ENCODE measurements at regions not wholly inside any gene's neighbourhood (a gene's known extent, or its start where the extent isn't known, plus 50 kb on each side); places are given as distances from the start of the nearest gene placed in this dataset.
A peak's percentile ranks its signal among the peaks of the same experiment; 100 is the strongest.

DNA sequence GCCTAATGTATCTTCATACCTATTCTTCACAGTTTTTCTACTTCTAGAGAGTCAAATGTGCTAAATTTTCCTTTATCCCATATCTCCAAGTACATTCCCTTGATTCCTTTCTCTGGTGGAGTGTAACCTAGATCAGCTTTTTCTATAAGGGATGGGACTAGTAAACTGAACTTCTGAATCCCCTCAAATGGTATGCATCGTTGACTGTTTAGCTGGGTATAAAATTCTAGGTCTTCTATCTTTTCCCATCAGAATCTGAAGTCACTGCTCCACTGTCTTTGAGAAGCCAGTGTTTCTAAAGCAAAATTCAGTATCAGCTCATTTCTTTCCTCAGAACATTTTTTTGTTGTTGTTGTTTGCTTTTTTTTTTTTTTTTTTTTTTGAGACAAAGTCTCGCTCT lies 1256.8 kb downstream of the BRD1 start:
- no peak overlapping the region for H3K4me3 Mint-ChIP-seq
- H3K36me3 Mint-ChIP-seq = peaks cover 3% of the 10 kb centered on the region
- peaks cover 0 to 11% (median 10%) of the 10 kb centered on the region in 3 donors for H3K4me1 Mint-ChIP-seq
- no peaks in the 10 kb centered on the region for H3K36me3 ChIP-seq (ENCODE audit: control insufficient read depth in 2 of 2, extremely low read depth in 1 of 2, insufficient read depth in 1 of 2, low read length in 1 of 2)
- no CpG with 5 or more reads among the region's 2 CpGs for WGBS (ENCODE audit: insufficient coverage)
- no peak for DNase-seq
- H3K9me3 Mint-ChIP-seq = peaks cover 7 to 20% (median 18%) of the 10 kb centered on the region in 3 donors
- no peak overlapping the region for H3K27ac ChIP-seq (ENCODE audit: low read length)
- H3K27me3 Mint-ChIP-seq = peaks cover 31 to 39% of the 10 kb centered on the region in 2 donors
- H3K4me3 ChIP-seq (ENCODE audit: control insufficient read depth in 1 of 2, extremely low read depth in 1 of 2, low read length in 1 of 2) = no peak overlapping the region
- CTCF ChIA-PET = no interaction called here
- peaks cover 8 to 36% of the 10 kb centered on the region in 2 experiments for H3K27me3 ChIP-seq (replicated peaks in 1 of 2; ENCODE audit: control insufficient read depth in 2 of 2, extremely low read depth in 1 of 2, insufficient read depth in 2 of 2, low read length in 1 of 2)
- no peak for ATAC-seq (replicated peaks in 1 of 4)
- H3K27ac Mint-ChIP-seq = no peak overlapping the region
- POLR2A ChIA-PET = no interaction called here
- no peaks in the 10 kb centered on the region for H3K9me3 ChIP-seq
- no peaks in the 10 kb centered on the region for H3K4me1 ChIP-seq (ENCODE audit: control insufficient read depth in 1 of 2, extremely low read depth in 1 of 2, insufficient read depth in 2 of 2, low read length in 2 of 2)

DNA sequence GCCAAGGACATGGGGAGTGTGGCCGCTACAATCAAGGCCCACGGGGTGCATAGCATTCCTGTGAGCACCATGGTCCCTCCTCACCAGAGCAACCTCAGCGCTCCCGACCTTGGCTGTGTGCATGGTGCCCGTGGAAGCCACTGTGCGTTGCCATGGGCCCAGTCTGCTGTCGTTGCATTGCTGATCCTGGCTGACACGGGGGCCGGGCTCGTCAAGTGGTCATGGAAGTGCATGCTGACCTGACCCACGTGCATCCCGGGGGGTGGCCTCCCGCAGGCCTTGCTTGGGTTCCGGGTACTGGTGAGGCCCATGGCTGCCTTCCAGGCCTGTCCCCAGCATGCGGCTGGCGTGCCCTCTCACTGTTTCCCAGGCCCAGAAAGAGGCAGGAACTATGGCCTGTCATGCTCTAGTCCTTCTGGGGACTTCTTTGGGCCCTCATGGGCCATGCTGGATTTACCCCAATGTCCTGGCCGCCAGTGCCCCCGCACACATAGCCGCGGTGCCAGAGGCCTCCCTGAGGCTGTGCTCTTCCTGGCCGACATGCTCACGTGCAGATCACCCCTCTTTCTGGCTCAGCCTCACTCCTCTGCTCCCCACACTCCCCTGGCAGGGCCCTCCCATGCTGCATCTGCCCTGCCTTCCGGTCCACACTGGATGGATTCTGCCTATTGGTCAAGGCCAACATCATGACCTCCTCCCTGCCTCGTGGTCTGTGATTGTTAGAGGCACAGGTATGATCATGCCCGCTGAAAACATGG lies 1258.0 kb downstream of the BRD1 start:
- H3K27ac Mint-ChIP-seq = no peak overlapping the region
- ATAC-seq (replicated peaks in 1 of 4) = no peak
- CTCF ChIA-PET = no interaction called here

DNA sequence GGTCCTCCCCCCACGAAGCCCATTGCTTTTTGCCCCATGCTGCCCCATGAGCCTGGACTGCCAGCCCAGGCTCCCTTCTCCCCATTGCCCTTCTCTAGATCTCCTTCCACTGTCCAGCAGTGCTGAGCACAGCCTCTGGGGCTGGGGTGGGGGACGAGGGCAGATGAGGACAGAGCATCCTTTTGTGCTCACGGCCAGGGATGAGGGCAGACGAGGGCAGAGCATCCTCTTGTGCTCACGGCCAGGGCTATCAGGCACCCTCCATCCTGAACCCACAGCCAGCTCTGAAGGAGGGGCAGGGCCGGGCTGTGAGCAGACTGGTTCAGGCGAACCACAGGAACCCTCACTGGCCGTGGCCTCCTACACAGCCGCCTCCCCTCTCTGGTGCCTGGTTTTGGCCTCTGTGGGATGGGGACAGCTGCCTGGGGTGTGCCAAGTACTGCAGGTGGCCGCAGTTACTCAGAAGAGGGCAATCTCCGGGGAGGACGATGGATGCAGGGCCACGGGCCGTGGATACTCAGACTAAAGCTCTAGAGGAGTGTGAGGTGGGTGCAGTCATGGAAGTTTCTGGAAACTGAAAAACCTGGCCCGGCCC lies 1258.8 kb downstream of the BRD1 start:
- no peak overlapping the region for H3K4me3 Mint-ChIP-seq
- DNase-seq = no peak
- Histone ChIP-seq H3K4me3 (ENCODE audit: control insufficient read depth in 1 of 2, extremely low read depth in 1 of 2, low read length in 1 of 2) (no peak overlapping the region), H3K27me3 (replicated peaks in 1 of 2; ENCODE audit: control insufficient read depth in 2 of 2, extremely low read depth in 1 of 2, insufficient read depth in 2 of 2, low read length in 1 of 2) (peaks cover 2 to 39% of the 10 kb centered on the region in 2 experiments), H3K9me3 (no peaks in the 10 kb centered on the region), H3K4me1 (ENCODE audit: control insufficient read depth in 1 of 2, extremely low read depth in 1 of 2, insufficient read depth in 2 of 2, low read length in 2 of 2) (no peaks in the 10 kb centered on the region), H3K36me3 (ENCODE audit: control insufficient read depth in 2 of 2, extremely low read depth in 1 of 2, insufficient read depth in 1 of 2, low read length in 1 of 2) (no peaks in the 10 kb centered on the region), H3K27ac (ENCODE audit: low read length) (no peak overlapping the region)
- no peak overlapping the region for H3K27ac Mint-ChIP-seq
- peaks cover 23 to 31% of the 10 kb centered on the region in 2 donors for H3K27me3 Mint-ChIP-seq
- H3K4me1 Mint-ChIP-seq = peaks cover 0 to 7% (median 7%) of the 10 kb centered on the region in 3 donors
- H3K36me3 Mint-ChIP-seq = peaks cover 3% of the 10 kb centered on the region
- ATAC-seq (replicated peaks in 1 of 4) = no peak
- POLR2A ChIA-PET = no interaction called here
- CTCF ChIA-PET = no interaction called here
- peaks cover 7 to 20% (median 18%) of the 10 kb centered on the region in 3 donors for H3K9me3 Mint-ChIP-seq
- 87% methylated on average over 13 of the region's 15 CpGs for WGBS (ENCODE audit: insufficient coverage)

More for the DNA sequence above, 1258.0 kb downstream of the BRD1 start:
- Histone ChIP-seq H3K36me3 (ENCODE audit: control insufficient read depth in 2 of 2, extremely low read depth in 1 of 2, insufficient read depth in 1 of 2, low read length in 1 of 2) (no peaks in the 10 kb centered on the region), H3K27ac (ENCODE audit: low read length) (no peak overlapping the region), H3K4me3 (ENCODE audit: control insufficient read depth in 1 of 2, extremely low read depth in 1 of 2, low read length in 1 of 2) (no peak overlapping the region), H3K9me3 (no peaks in the 10 kb centered on the region), H3K27me3 (replicated peaks in 1 of 2; ENCODE audit: control insufficient read depth in 2 of 2, extremely low read depth in 1 of 2, insufficient read depth in 2 of 2, low read length in 1 of 2) (peaks cover 7 to 43% of the 10 kb centered on the region in 2 experiments), H3K4me1 (ENCODE audit: control insufficient read depth in 1 of 2, extremely low read depth in 1 of 2, insufficient read depth in 2 of 2, low read length in 2 of 2) (no peaks in the 10 kb centered on the region)
- no peak for DNase-seq
- no peak overlapping the region for H3K4me3 Mint-ChIP-seq
- H3K27me3 Mint-ChIP-seq = peaks cover 29 to 37% of the 10 kb centered on the region in 2 donors
- H3K9me3 Mint-ChIP-seq = peaks cover 7 to 20% (median 18%) of the 10 kb centered on the region in 3 donors
- peaks cover 3% of the 10 kb centered on the region for H3K36me3 Mint-ChIP-seq
- POLR2A ChIA-PET = no interaction called here
- 94% methylated on average over 23 of the region's 25 CpGs for WGBS (ENCODE audit: insufficient coverage)
- peaks cover 0 to 9% (median 8%) of the 10 kb centered on the region in 3 donors for H3K4me1 Mint-ChIP-seq

DNA sequence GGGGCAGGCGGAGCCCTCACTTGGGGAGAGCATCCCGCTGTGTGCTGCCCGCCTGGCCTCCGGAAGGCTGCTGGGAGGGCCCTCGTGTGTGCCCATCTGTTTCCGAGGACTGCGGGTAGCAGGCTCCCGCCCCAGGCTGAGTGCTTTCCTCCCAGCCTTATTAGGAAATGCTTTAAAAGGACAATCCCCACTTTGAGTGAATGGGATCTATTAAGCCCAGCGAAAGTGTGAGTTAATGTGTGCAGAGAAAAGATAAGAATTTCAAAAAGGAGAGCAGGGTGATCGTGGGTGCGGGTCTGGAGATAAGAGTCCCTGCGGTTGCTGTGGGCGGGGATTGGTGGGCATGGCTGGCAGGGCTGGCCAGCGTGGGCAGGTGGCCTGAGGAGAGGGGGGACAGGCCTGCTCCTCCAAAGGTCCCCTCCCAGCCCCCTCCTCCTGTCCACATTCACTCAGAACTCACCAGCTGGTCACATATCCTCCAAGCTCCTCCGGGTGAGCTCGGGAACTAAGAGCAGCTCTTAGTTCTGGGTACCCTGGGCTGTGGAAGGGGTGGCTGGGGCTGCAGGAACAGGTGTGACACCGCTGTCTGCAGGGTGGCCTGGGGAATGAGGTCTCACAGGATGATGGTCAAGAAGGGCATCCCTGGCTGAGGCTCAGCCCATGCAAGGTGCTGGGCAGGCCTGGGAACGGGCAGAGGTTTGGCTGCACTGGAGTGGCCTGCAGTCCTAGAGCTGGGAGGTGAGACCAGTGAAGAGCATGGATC lies 1260.3 kb downstream of the BRD1 start:
- Mint-ChIP-seq H3K4me1 (peaks cover 0 to 7% (median 7%) of the 10 kb centered on the region in 3 donors), H3K9me3 (peaks cover 7 to 18% (median 18%) of the 10 kb centered on the region in 3 donors), H3K36me3 (peaks cover 3% of the 10 kb centered on the region), H3K27me3 (peaks cover 17 to 22% of the 10 kb centered on the region in 2 donors), H3K4me3 (peak overlapping the region in 1 of 3 donors; percentile 42), H3K27ac (no peak overlapping the region)
- Histone ChIP-seq H3K27me3 (replicated peaks in 1 of 2; ENCODE audit: control insufficient read depth in 2 of 2, extremely low read depth in 1 of 2, insufficient read depth in 2 of 2, low read length in 1 of 2) (peaks cover 2 to 40% of the 10 kb centered on the region in 2 experiments), H3K27ac (ENCODE audit: low read length) (no peak overlapping the region), H3K4me1 (ENCODE audit: control insufficient read depth in 1 of 2, extremely low read depth in 1 of 2, insufficient read depth in 2 of 2, low read length in 2 of 2) (no peaks in the 10 kb centered on the region), H3K4me3 (ENCODE audit: control insufficient read depth in 1 of 2, extremely low read depth in 1 of 2, low read length in 1 of 2) (no peak overlapping the region), H3K36me3 (ENCODE audit: control insufficient read depth in 2 of 2, extremely low read depth in 1 of 2, insufficient read depth in 1 of 2, low read length in 1 of 2) (no peaks in the 10 kb centered on the region), H3K9me3 (no peaks in the 10 kb centered on the region)
- 21% methylated on average over 12 of the region's 18 CpGs for WGBS (ENCODE audit: insufficient coverage)
- DNase-seq (no peak), ATAC-seq (replicated peaks in 1 of 4) (peak in 1 of 4 experiments; percentile 20)
- ChIA-PET CTCF (no interaction called here), POLR2A (no interaction called here)

DNA sequence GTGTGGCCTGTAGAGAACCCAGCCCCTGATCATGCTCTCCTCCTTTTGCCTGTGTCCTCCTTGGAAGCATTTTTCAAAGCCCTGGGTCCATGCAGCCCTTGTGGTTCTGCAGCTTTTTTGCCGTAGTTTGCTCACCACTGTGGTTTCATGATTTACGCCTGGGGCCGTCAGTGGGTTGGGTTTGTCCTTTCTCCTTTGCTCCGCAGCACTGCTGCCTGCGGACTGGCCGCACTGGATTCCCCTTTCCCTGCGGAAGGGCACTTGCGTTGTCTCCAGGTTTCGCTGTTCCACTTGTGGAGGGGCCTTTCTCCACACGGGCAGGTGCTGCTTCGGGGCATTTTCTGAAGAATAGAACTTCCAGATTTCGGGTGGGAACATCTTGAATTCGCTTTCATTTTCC lies 1260.9 kb downstream of the BRD1 start:
- H3K4me1 Mint-ChIP-seq = peaks cover 0 to 7% (median 7%) of the 10 kb centered on the region in 3 donors
- POLR2A ChIA-PET = no interaction called here
- peak overlapping the region in 2 of 3 donors; percentile 5 to 42 for H3K4me3 Mint-ChIP-seq
- CTCF ChIA-PET = no interaction called here
- peaks cover 17 to 20% of the 10 kb centered on the region in 2 donors for H3K27me3 Mint-ChIP-seq
- no peak for ATAC-seq (replicated peaks in 1 of 4)
- Histone ChIP-seq H3K27me3 (replicated peaks in 1 of 2; ENCODE audit: control insufficient read depth in 2 of 2, extremely low read depth in 1 of 2, insufficient read depth in 2 of 2, low read length in 1 of 2) (peaks cover 2 to 40% of the 10 kb centered on the region in 2 experiments), H3K27ac (ENCODE audit: low read length) (no peak overlapping the region), H3K9me3 (no peaks in the 10 kb centered on the region), H3K4me1 (ENCODE audit: control insufficient read depth in 1 of 2, extremely low read depth in 1 of 2, insufficient read depth in 2 of 2, low read length in 2 of 2) (no peaks in the 10 kb centered on the region), H3K4me3 (ENCODE audit: control insufficient read depth in 1 of 2, extremely low read depth in 1 of 2, low read length in 1 of 2) (no peak overlapping the region), H3K36me3 (ENCODE audit: control insufficient read depth in 2 of 2, extremely low read depth in 1 of 2, insufficient read depth in 1 of 2, low read length in 1 of 2) (no peaks in the 10 kb centered on the region)
- 15% methylated on average over 6 of the region's 13 CpGs for WGBS (ENCODE audit: insufficient coverage)
- peaks cover 7 to 15% (median 14%) of the 10 kb centered on the region in 3 donors for H3K9me3 Mint-ChIP-seq
- no peak for DNase-seq
- peaks cover 3% of the 10 kb centered on the region for H3K36me3 Mint-ChIP-seq
- no peak overlapping the region for H3K27ac Mint-ChIP-seq

DNA sequence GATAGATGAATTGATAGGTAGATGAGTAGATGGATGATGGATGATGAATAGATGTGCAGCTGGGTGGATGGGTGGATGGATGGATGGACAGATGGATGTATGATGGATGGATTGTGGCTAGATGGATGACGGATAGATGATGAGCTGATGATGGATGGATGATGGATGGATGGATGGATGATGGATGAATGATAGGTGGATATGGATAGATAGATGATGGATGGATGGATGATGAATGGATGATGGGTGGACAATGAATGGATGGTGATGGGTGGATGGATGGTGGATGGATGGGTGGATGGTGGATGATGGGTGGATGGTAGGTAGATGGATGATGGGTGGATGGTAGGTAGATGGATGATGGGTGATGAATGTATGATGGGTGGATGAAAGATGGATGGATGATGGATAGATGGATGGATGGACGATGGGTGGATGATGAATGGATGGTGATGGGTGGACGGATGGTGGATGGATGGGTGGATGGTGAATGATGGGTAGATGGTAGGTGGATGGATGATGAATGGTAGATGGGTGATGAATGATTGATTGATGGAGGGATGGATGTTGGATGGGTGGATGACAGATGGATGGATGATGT lies 1261.7 kb downstream of the BRD1 start:
- no peaks in the 10 kb centered on the region for H3K36me3 ChIP-seq (ENCODE audit: control insufficient read depth in 2 of 2, extremely low read depth in 1 of 2, insufficient read depth in 1 of 2, low read length in 1 of 2)
- ChIA-PET POLR2A (no interaction called here), CTCF (no interaction called here)
- no peak overlapping the region for H3K27ac ChIP-seq (ENCODE audit: low read length)
- Mint-ChIP-seq H3K4me1 (peaks cover 0 to 7% (median 7%) of the 10 kb centered on the region in 3 donors), H3K9me3 (peaks cover 7 to 12% (median 11%) of the 10 kb centered on the region in 3 donors), H3K36me3 (no peaks in the 10 kb centered on the region), H3K27me3 (peaks cover 17 to 20% of the 10 kb centered on the region in 2 donors), H3K27ac (no peak overlapping the region), H3K4me3 (no peak overlapping the region)
- no peak for DNase-seq
- ATAC-seq (replicated peaks in 1 of 4) = no peak
- WGBS (ENCODE audit: insufficient coverage) = 88% methylated on average over 3 of the region's 3 CpGs
- H3K4me1 ChIP-seq (ENCODE audit: control insufficient read depth in 1 of 2, extremely low read depth in 1 of 2, insufficient read depth in 2 of 2, low read length in 2 of 2) = no peaks in the 10 kb centered on the region
- H3K4me3 ChIP-seq (ENCODE audit: control insufficient read depth in 1 of 2, extremely low read depth in 1 of 2, low read length in 1 of 2) = no peak overlapping the region
- H3K9me3 ChIP-seq = no peaks in the 10 kb centered on the region
- H3K27me3 ChIP-seq (replicated peaks in 1 of 2; ENCODE audit: control insufficient read depth in 2 of 2, extremely low read depth in 1 of 2, insufficient read depth in 2 of 2, low read length in 1 of 2) = peaks cover 2 to 40% of the 10 kb centered on the region in 2 experiments

Data from T-cell (primary cell).